H9 (cell line): ENCODE measurements at regions not wholly inside any gene's neighbourhood (a gene's known extent, or its start where the extent isn't known, plus 50 kb on each side); places are given as distances from the start of the nearest gene placed in this dataset.

Source experiments
- DNase-seq: peaks from one replicate; pipeline ENCODE4 v3.0.0-alpha.2; 2017
- H2AFZ ChIP-seq: one replicate; pipeline ENCODE4 v1.6.1; 2013; ENCODE audit warnings: mild to moderate bottlenecking, low read length, control low read depth, moderate library complexity
- H2AK5ac ChIP-seq: 2 replicates; pipeline ENCODE4 v1.6.1; 2013; ENCODE audit warnings: low read length, control low read depth, mixed read lengths; ENCODE audit not compliant: insufficient read length
- H2BK120ac ChIP-seq: one replicate; pipeline ENCODE4 v1.6.1; 2013; ENCODE audit warnings: low read depth, mild to moderate bottlenecking, low read length, control low read depth, inconsistent platforms; ENCODE audit not compliant: poor library complexity, severe bottlenecking
- H2BK12ac ChIP-seq: 2 replicates; pipeline ENCODE4 v1.6.1; 2013; ENCODE audit warnings: low read length, control low read depth, mixed read lengths, low read depth; ENCODE audit not compliant: insufficient read length
- H2BK15ac ChIP-seq: 2 replicates; pipeline ENCODE4 v1.6.1; 2013; ENCODE audit warnings: low read depth, low read length, control low read depth
- H2BK20ac ChIP-seq: one replicate; pipeline ENCODE4 v1.6.1; 2013; ENCODE audit warnings: low read depth, mild to moderate bottlenecking, low read length, control low read depth, inconsistent platforms; ENCODE audit not compliant: poor library complexity, severe bottlenecking
- H2BK5ac ChIP-seq: 2 replicates; pipeline ENCODE4 v1.6.1; 2013; ENCODE audit warnings: low read length, control low read depth, mixed read lengths; ENCODE audit not compliant: insufficient read length
- H3K14ac ChIP-seq: 2 replicates; pipeline ENCODE4 v1.6.1; 2013; ENCODE audit warnings: low read length, control low read depth; ENCODE audit not compliant: insufficient read depth
- H3K18ac ChIP-seq: 2 replicates; pipeline ENCODE4 v1.6.1; 2013; ENCODE audit warnings: low read depth, mild to moderate bottlenecking, mixed read lengths, low read length, control low read depth; ENCODE audit not compliant: insufficient read length
- H3K23ac ChIP-seq: 2 replicates; pipeline ENCODE4 v1.6.1; 2013; ENCODE audit warnings: low read length, control low read depth, mixed read lengths, low read depth; ENCODE audit not compliant: insufficient read length
- H3K23me2 ChIP-seq: 2 replicates; pipeline ENCODE4 v1.6.1; 2013; ENCODE audit warnings: low read depth, mild to moderate bottlenecking, mixed read lengths, low read length, control low read depth; ENCODE audit not compliant: insufficient read length, poor library complexity, severe bottlenecking
- H3K27ac ChIP-seq: 2 replicates; pipeline ENCODE4 v1.5.1; 2013; ENCODE audit warnings: low read length, control low read depth, mixed read lengths, low read depth; ENCODE audit not compliant: insufficient read length
- H3K27me3 ChIP-seq: 2 replicates; pipeline ENCODE4 v1.6.1; 2013; ENCODE audit warnings: low read length, control low read depth, inconsistent platforms; ENCODE audit not compliant: insufficient read depth
- H3K4ac ChIP-seq: 2 replicates; pipeline ENCODE4 v1.6.1; 2013; ENCODE audit warnings: low read depth, mild to moderate bottlenecking, control low read depth, inconsistent platforms, low read length, moderate library complexity
- H3K4me1 ChIP-seq: 2 replicates; pipeline ENCODE4 v1.6.1; 2013; ENCODE audit warnings: low read length, control low read depth, inconsistent platforms; ENCODE audit not compliant: insufficient read depth
- H3K4me2 ChIP-seq: 2 replicates; pipeline ENCODE4 v1.6.1; 2013; ENCODE audit warnings: low read length, control low read depth, mixed read lengths; ENCODE audit not compliant: insufficient read length, insufficient read depth
- H3K56ac ChIP-seq: 2 replicates; pipeline ENCODE4 v1.6.1; 2013; ENCODE audit warnings: low read depth, mild to moderate bottlenecking, mixed read lengths, low read length, control low read depth; ENCODE audit not compliant: insufficient read length
- H3K79me1 ChIP-seq: 2 replicates; pipeline ENCODE4 v1.6.1; 2013; ENCODE audit warnings: low read depth, mild to moderate bottlenecking, moderate library complexity, low read length, control low read depth, inconsistent platforms; ENCODE audit not compliant: insufficient read depth, poor library complexity, severe bottlenecking
- H3K79me2 ChIP-seq: 2 replicates; pipeline ENCODE4 v1.6.1; 2013; ENCODE audit warnings: low read length, control low read depth, inconsistent platforms; ENCODE audit not compliant: insufficient read depth
- H3K9ac ChIP-seq: 2 replicates; pipeline ENCODE4 v1.6.1; 2013; ENCODE audit warnings: low read length, control low read depth, mixed read lengths; ENCODE audit not compliant: insufficient read length; ENCODE audit errors: extremely low read depth
- H3K9me3 ChIP-seq: one replicate; pipeline ENCODE4 v1.6.1; 2013; ENCODE audit warnings: low read depth, low read length, inconsistent platforms; ENCODE audit not compliant: control insufficient read depth
- H3T11ph ChIP-seq: one replicate; pipeline ENCODE4 v1.6.1; 2013; ENCODE audit warnings: mild to moderate bottlenecking, low read length, control low read depth, inconsistent platforms
- H4K20me1 ChIP-seq: one replicate; pipeline ENCODE4 v1.6.1; 2013; ENCODE audit not compliant: control insufficient read depth, insufficient read length, insufficient read depth
- H4K5ac ChIP-seq: 2 replicates; pipeline ENCODE4 v1.6.1; 2013; ENCODE audit warnings: low read depth, mild to moderate bottlenecking, mixed read lengths, low read length, control low read depth; ENCODE audit not compliant: insufficient read length
- H4K8ac ChIP-seq: replicated peaks from 2 replicates; pipeline ENCODE4 v1.6.1; 2013; ENCODE audit warnings: low read length, control low read depth, mixed read lengths, low read depth; ENCODE audit not compliant: insufficient read length
- H4K91ac ChIP-seq: 2 replicates; pipeline ENCODE4 v1.6.1; 2013; ENCODE audit warnings: low read depth, mild to moderate bottlenecking, moderate library complexity, mixed read lengths, low read length, control low read depth; ENCODE audit not compliant: insufficient read length
- H3K27ac Mint-ChIP-seq, 3 experiments: 2 replicates in 2 of 3; 3 replicates in 1 of 3; pipeline ENCODE4 v1.8.0; 2020 to 2021; ENCODE audit warnings: mixed read lengths in 3 of 3, mild to moderate bottlenecking in 1 of 3, moderate library complexity in 1 of 3
- H3K27me3 Mint-ChIP-seq: 2 replicates; pipeline ENCODE4 v1.8.0; 2021; ENCODE audit warnings: low read depth, mild to moderate bottlenecking, moderate library complexity, mixed read lengths
- H3K36me3 Mint-ChIP-seq, 3 experiments: 2 replicates in 2 of 3; 3 replicates in 1 of 3; pipeline ENCODE4 v1.8.0; 2020 to 2021; ENCODE audit warnings: low read depth in 3 of 3, mixed read lengths in 3 of 3; ENCODE audit not compliant: insufficient read depth in 1 of 3
- H3K4me1 Mint-ChIP-seq, 2 experiments: 2 replicates each; pipeline ENCODE4 v1.8.0; 2020; ENCODE audit warnings: mixed read lengths in 2 of 2
- H3K4me3 Mint-ChIP-seq, 2 experiments: 2 replicates in 1 of 2; 3 replicates in 1 of 2; pipeline ENCODE4 v1.8.0; 2020 to 2021; ENCODE audit warnings: mild to moderate bottlenecking in 2 of 2, mixed read lengths in 2 of 2, moderate library complexity in 1 of 2
- H3K9me3 Mint-ChIP-seq, 2 experiments: 2 replicates in 1 of 2; 3 replicates in 1 of 2; pipeline ENCODE4 v1.8.0; 2020; ENCODE audit warnings: mild to moderate bottlenecking in 2 of 2, mixed read lengths in 2 of 2, moderate library complexity in 1 of 2
- WGBS: extraction: QIAGEN DNeasy Blood & Tissue Kit; methylation state at CpG from one replicate; pipeline ENCODE4 v1.1.7; 2013; ENCODE audit warnings: missing lambda C conversion rate, low lambda C conversion rate, mixed read lengths; ENCODE audit not compliant: insufficient read length; ENCODE audit errors: extremely low coverage; 5-methylcytosine and 5-hydroxymethylcytosine counted together
- TF ChIP-seq, protein P1 (sequence below): fragments of 200-600 bp; sonication (generic); conservative IDR thresholded peaks from 3 replicates; pipeline ENCODE4 v1.8.0; 2021; ENCODE audit warnings: antibody characterized with exemption, mild to moderate bottlenecking

DNA sequence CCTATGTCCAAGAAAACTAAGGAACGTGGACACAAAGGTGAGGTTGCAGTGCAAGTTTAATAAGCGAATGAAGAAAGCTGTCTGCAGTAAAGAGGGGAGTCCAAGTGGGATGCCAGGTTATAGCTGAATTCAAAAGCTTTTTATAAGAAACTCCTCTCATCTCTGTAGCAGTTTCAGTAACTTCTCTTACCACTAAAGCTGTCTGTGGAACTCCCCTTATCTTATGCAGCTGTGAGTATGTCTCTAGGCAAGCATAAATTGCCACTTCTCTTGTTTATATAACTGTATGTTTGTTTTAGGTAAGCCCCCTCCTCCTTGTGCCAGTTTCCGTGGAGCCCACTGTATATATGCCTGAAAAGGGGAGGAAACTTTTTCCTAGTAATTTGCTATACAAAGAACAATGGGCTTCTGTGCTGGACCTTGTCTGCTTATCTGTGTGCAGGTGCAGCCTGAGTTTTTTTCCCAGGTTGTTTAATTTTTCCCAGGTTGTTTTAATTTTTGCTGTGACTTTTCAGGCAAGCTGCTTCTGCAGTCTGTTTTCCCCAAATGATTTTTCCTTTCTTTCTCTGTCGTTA, 875.1 kb upstream of the EPHA6 start:
- Histone ChIP-seq H3K4ac (no peak overlapping the region), H4K91ac (no peak overlapping the region), H3K23me2 (no peaks in the 10 kb centered on the region), H2BK15ac (no peak overlapping the region), H3K9ac (no peak overlapping the region), H2BK12ac (no peak overlapping the region), H2BK120ac (no peak overlapping the region), H2AK5ac (no peak overlapping the region), H4K20me1 (no peaks in the 10 kb centered on the region), H3T11ph (no peak overlapping the region), H3K4me1 (no peaks in the 10 kb centered on the region), H3K4me2 (no peak overlapping the region), H2AFZ (no peak overlapping the region), H2BK20ac (no peak overlapping the region), H3K9me3 (no peaks in the 10 kb centered on the region), H4K5ac (no peak overlapping the region), H3K27me3 (no peaks in the 10 kb centered on the region), H3K79me1 (no peaks in the 10 kb centered on the region), H3K79me2 (no peaks in the 10 kb centered on the region), H3K14ac (no peak overlapping the region), H3K56ac (no peak overlapping the region), H3K18ac (no peak overlapping the region), H3K27ac (no peak overlapping the region), H2BK5ac (no peak overlapping the region), H4K8ac (no peak overlapping the region), H3K23ac (no peak overlapping the region)
- peaks cover 0 to 6% (median 3%) of the 10 kb centered on the region in 3 experiments; a peak in 4 of 7 replicates for H3K36me3 Mint-ChIP-seq
- H3K4me1 Mint-ChIP-seq = no peaks in the 10 kb centered on the region
- H3K27me3 Mint-ChIP-seq = no peaks in the 10 kb centered on the region
- DNase-seq = no peak
- H3K27ac Mint-ChIP-seq = no peak overlapping the region
- no peak overlapping the region for H3K4me3 Mint-ChIP-seq
- H3K9me3 Mint-ChIP-seq = peaks cover 7 to 9% of the 10 kb centered on the region in 2 experiments; a peak in 3 of 5 replicates
- TF ChIP-seq, protein P1, sequence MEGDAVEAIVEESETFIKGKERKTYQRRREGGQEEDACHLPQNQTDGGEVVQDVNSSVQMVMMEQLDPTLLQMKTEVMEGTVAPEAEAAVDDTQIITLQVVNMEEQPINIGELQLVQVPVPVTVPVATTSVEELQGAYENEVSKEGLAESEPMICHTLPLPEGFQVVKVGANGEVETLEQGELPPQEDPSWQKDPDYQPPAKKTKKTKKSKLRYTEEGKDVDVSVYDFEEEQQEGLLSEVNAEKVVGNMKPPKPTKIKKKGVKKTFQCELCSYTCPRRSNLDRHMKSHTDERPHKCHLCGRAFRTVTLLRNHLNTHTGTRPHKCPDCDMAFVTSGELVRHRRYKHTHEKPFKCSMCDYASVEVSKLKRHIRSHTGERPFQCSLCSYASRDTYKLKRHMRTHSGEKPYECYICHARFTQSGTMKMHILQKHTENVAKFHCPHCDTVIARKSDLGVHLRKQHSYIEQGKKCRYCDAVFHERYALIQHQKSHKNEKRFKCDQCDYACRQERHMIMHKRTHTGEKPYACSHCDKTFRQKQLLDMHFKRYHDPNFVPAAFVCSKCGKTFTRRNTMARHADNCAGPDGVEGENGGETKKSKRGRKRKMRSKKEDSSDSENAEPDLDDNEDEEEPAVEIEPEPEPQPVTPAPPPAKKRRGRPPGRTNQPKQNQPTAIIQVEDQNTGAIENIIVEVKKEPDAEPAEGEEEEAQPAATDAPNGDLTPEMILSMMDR = no peak
- WGBS = no CpG with 5 or more reads among the region's 4 CpGs
